Head of caudate nucleus (tissue), 42 donors: ENCODE measurements at regions not wholly inside any gene's neighbourhood (a gene's known extent, or its start where the extent isn't known, plus 50 kb on each side); places are given as distances from the start of the nearest gene placed in this dataset.
A peak's percentile ranks its signal among the peaks of the same experiment; 100 is the strongest.

ENCODE experiments used
- DNase-seq, 42 donors: peaks; one replicate each; pipeline versions ENCODE4 v3.0.0 to v3.0.0-alpha.2; 2020 to 2021; ENCODE audit warnings: mixed read lengths in 7 of 42
- intact Hi-C: fragments of 100-400 bp; cut with DNase I; formaldehyde crosslinking; loops from one replicate; pipeline ENCODE4 v1.15.0; 2022

DNA sequence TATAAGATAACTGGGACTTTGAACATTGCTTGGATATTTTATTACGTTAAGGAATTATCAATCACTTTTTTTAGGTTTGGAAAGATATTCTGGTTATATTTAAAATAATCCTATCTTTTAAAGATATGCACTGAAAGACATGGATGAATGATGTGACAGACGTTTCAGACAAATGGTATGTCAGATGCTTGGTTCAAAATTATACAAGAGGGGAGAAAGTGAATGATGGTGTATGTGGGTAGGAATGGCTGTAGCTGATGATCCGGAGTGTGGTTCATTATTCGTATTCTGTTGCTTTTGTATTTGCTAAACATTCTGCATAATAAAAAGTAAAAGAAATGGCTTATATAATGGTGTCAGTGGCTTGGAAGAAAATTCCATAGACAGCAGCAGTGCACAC, 51.0 kb upstream of the SNRPB2 start:
- DNase-seq = no peak
- intact Hi-C loops = no loop called here

GRCh38 chr20:16676891-16677290, 52.9 kb upstream of the SNRPB2 start:
- intact Hi-C loops = no loop called here
- no peak for DNase-seq

DNA sequence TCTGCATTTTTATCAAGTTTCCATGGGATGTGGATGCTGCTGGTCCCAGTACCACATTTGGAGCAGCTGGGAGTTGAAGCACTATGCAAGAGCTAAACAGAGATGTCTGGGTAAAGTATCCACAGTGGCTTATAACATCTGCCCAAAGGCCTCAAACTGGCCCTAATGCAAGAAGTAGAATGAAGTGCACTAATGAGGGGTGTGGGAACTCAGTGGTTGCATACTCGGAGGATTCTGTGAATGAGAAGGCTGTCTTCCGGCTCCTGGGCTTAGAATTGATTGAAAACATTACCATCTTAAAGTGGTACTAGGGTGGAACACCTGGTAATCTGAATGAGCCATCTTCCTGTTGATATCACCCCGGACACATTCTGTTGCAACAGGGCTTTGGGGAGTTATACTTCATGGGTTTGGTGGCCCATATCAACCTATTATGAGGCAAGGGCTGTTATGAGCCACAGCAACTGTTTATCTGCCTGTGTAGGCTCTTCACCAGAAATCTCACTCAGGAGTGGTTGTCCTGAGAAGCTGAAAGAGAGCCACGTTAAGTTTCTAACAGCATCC, 54.7 kb upstream of the SNRPB2 start:
- no peak for DNase-seq
- intact Hi-C loops = no loop called here

- DNase-seq = no peak
- intact Hi-C loops = no loop called here
Measured at GRCh38 chr20:16674243-16674642, 55.6 kb upstream of the SNRPB2 start.

GRCh38 chr20:16672299-16672698, 57.5 kb upstream of the SNRPB2 start:
- intact Hi-C loops = no loop called here

GRCh38 chr20:16671753-16672152, 58.1 kb upstream of the SNRPB2 start:
- intact Hi-C loops = no loop called here
- no peak for DNase-seq

More at GRCh38 chr20:16672299-16672698, 57.5 kb upstream of the SNRPB2 start:
- DNase-seq = no peak

- intact Hi-C loops = no loop called here
- no peak for DNase-seq
Measured at GRCh38 chr20:16666272-16666671, 63.6 kb upstream of the SNRPB2 start.

DNA sequence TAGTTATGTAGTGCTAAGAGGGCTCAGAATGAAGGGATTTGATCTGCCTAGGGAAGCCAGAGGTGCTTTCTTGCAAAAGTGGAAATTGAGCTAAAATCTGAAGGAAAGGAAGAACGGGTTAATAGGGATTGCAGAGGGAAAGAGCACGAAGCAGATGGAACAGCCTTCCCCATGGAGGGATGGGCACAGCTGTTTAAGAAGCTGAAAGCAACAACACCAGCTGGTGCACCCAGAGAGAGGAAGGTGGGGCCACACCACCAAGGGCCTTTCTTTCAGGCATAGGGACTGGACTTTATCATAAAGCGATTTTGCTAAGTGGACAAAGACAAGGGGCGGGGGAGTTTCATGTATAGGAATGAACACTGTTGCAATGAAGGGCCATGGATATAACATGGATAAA, 65.8 kb upstream of the SNRPB2 start:
- no peak for DNase-seq
- intact Hi-C loops = no loop called here

- intact Hi-C loops = no loop called here
Measured at GRCh38 chr20:16662467-16662866, 67.4 kb upstream of the SNRPB2 start.

GRCh38 chr20:16661756-16662155, 68.1 kb upstream of the SNRPB2 start:
- DNase-seq = peak; percentile 2 to 81 (median 46)
- intact Hi-C loops = no loop called here

More at GRCh38 chr20:16662467-16662866, 67.4 kb upstream of the SNRPB2 start:
- no peak for DNase-seq

- DNase-seq = no peak
- intact Hi-C loops = no loop called here
Measured at GRCh38 chr20:16654858-16655535, 74.8 kb upstream of the SNRPB2 start.

- no peak for DNase-seq
- intact Hi-C loops = no loop called here
Measured at GRCh38 chr20:16653266-16653665, 76.6 kb upstream of the SNRPB2 start.

- peak in 1 of 42 donors; percentile 23 for DNase-seq
- intact Hi-C loops = no loop called here
Measured at GRCh38 chr20:16647875-16648597, 74.8 kb upstream of the KIF16B start.

DNA sequence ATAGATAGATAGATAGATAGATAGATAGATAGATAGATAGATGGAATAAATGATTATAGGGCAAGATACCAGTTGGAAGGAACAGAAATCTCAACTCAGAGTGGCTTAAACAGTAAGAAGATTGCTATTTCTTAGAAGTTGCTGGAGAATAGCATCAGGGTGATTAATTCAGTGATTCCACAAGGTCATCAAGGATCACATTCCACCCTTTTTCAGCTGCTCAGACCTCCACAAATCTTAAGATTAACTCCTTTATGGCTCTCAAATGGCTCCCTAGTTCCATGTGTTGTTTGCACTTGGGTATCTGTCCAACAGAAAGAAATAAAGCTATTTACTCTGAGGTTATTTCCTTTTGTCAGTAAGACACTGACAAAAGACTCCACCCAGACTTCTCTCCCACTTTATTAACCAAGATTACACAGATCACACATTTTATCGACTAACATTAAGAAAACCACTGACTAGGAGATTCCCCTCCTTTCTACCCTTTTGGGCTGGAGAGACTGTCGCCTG, 68.3 kb upstream of the KIF16B start:
- intact Hi-C loops = no loop called here
- DNase-seq = no peak

GRCh38 chr20:16639027-16639941, 66.0 kb upstream of the KIF16B start:
- DNase-seq = no peak
- intact Hi-C loops = no loop called here

- intact Hi-C loops = no loop called here
- no peak for DNase-seq
Measured at GRCh38 chr20:16637797-16638196, 64.5 kb upstream of the KIF16B start.

DNA sequence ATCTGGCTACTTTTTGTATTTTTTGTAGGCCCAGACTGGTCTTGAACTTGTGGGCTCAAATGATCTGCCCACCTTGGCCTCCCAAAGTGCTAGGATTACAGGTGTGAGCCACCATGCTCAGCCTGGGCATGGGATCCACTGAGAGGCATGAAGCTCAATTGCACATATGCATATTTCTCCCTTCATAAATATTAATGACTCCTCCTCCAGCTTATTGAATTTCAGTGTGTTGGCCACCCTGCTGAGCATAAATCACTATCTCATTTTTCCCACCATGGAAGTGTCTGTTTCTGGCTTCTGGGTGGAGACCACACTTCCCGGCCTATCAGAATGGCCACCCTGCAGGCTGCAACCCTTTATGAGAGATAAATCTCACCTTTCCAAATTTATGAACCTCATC, 53.6 kb upstream of the KIF16B start:
- no peak for DNase-seq
- intact Hi-C loops = no loop called here

DNA sequence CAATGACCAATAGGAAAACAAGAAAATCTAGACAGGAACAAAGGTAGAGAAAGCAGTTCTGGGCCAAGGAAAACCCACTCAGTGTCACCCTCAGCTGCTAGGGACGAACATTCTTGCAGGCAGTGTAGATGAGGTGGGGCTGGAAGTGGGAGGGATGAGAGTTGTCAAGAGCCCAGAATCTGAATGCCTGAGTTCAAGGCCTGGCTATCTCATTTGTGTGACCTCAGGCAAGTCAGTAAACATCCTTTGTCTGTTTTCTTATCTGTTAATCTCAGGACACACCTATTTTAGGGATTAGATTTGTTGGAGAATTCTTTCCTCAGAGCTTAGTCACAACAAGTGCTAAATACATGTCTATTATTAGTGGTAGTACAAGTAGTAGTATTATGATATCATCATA, 50.9 kb upstream of the KIF16B start:
- no peak for DNase-seq
- intact Hi-C loops = no loop called here
